DMS114 treated with DMSO at 0.1 percent for 48 hours (cell line): ENCODE measurements at regions not wholly inside any gene's neighbourhood (a gene's known extent, or its start where the extent isn't known, plus 50 kb on each side); places are given as distances from the start of the nearest gene placed in this dataset.

ENCODE experiments used
- DNase-seq: peaks from one replicate; lab custom pipeline; 2025; ENCODE audit not compliant: unreplicated experiment; lab: John Stamatoyannopoulos, UW

GRCh38 chr7:46744957-46745706 lies 824.1 kb upstream of the IGFBP3 start:
- no peak for DNase-seq

DNA sequence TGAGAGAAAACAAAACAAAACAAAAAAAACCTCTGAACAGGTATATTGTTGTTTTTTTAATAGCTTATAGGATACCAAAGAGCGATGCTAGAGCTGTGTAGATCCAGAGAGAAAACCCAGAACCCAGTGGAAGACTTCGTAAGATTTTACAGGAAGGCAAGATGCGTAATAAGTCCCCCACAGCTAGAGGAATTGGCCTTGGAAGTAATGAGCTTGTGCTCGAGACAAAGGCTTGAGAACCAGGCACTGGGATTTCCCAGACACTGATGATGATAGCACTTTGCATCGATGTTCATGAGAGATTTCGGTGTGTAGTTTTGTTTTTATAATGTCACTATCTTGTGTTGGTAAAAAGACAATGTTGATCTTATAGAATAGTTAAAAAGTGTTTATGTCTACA lies 821.5 kb upstream of the IGFBP3 start:
- DNase-seq: no peak

- DNase-seq: no peak
These were observed 821.0 kb upstream of the IGFBP3 start for GRCh38 chr7:46741938-46742540.

- DNase-seq: no peak
These were observed 820.1 kb upstream of the IGFBP3 start for GRCh38 chr7:46741181-46741580.

GRCh38 chr7:46739518-46740234 lies 818.6 kb upstream of the IGFBP3 start:
- DNase-seq: no peak

DNA sequence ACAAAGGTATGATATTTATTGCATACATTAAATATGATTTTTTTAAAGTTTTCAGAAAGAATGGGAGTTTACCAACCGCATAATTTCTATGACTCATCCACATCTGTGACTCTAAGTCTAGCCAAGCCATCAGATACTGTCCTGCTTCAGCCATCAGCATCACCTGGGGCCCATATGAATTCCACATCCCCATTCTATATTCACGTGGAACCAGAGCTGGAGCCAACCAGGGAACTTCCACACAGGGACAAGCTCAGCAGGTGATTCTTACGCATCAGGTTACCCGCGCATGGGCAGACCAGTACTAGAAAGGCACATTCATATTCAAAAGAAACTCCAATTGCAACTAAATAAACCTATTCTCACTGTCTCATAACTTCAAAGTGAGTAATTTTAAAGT lies 817.7 kb upstream of the IGFBP3 start:
- DNase-seq: no peak

GRCh38 chr7:46738165-46738564 lies 817.1 kb upstream of the IGFBP3 start:
- DNase-seq: no peak

GRCh38 chr7:46725838-46726237 lies 804.8 kb upstream of the IGFBP3 start:
- no peak for DNase-seq

DNA sequence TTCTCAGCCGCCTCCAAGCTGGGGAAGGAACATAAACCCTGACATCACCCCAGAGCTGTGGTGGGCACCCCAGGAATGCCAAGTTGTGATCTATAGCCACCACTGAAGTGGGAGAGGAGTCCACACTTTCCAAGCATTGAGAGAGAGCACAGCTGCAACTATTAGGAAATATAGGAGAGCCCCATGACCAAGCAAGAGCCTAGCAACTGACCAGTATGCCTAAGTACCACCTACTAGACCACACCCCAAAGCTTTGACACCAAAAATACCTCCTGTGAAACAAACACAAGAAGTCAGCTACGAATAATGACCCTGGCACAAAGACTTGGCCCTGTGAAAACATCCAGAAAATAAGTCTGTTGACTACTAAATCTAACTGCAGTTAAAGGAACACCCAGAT lies 804.1 kb upstream of the IGFBP3 start:
- DNase-seq: no peak

DNA sequence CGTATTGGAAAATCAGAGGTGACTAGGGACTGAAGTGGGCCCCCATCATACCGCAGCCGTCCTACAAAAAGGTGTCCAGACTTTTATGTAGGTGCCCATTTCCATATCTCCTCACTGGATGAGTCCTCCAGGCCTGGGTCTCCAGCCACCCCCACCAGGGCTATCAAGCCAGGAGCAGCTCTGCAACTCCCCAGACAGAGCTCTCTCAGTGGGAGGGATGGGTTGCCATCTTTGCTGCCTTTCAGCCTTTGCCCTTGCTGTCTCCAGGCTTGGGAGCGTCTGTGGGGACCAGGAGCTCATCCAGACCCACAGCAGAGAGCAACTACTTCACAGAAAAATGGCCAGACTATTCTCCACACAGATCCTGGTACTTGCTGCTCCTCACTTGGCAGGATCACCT lies 802.7 kb upstream of the IGFBP3 start:
- no peak for DNase-seq

- no peak for DNase-seq
These were observed 801.9 kb upstream of the IGFBP3 start for GRCh38 chr7:46723003-46723402.

DNA sequence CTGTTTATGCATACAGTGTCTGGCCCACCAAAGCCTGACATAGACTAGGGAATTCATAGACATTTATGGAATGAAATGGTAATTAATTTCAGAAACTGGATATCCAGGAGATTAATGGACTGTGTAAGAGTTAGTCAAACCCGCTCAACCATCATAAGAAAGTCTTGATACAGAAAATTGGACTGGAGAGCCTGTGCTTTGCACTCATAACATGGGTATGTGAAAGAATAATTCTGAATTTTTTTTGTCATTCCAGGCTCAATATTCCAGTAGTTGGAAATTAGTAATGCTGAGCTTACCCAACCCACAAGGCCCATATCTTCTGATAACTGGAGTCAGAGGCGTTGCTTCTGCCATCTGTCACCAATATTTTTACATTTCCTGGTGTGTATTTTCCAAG lies 799.7 kb upstream of the IGFBP3 start:
- DNase-seq: no peak

DNA sequence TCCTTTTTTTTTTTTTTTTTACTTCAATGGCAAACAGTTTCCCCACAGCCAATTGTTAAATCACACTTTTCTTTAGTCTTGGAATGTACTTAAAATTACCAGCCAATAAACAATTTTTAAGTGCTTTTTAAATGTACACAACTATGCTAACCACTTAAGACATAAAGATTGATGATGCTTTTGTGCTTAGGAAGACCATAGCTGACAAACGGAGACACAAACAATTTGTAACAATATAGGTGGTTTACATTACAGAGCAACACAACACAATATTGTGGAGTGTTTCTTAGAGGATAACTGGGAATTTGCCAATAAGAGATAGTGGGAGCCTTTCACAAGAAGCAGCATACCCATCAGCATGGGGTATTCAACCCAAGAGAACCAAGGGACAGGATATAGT lies 798.5 kb upstream of the IGFBP3 start:
- DNase-seq: no peak

DNA sequence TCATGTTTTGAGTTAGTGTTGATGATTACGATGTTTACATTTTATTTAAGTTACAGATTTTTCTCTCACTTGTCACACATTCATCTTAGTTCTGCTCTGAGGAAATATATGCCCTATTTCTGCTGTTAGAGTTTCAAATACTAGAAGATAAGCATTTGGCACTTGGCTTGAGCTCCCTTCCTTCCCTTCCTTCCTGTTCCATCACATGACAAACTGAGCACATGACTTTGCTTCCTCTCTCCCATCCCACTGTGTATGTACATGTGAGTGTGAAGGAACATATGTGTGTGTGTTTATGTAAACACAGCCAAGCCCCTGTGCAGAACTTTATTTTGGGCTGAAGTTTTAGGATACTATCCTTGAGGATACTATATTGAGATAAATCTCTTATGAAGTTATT lies 795.9 kb upstream of the IGFBP3 start:
- DNase-seq: no peak

DNA sequence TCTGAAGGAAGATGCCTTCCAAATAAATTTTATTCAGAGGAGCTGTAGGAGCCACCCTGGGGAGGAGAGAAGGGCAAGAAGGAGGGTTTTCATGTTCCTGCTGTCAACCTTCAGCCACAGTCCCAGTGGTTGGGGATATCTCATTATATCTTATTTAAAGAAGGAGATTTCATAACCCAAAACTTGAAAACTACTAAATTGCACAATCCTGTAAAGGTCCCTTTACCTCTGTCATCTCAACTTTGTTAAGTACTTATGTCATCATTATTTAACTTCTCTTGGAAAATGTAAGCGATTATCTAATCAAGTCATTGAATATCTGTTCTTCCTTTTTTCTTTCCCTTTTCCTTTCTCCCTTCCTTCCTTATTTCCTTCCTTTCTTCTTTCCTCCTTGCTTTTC lies 794.5 kb upstream of the IGFBP3 start:
- DNase-seq: no peak

DNA sequence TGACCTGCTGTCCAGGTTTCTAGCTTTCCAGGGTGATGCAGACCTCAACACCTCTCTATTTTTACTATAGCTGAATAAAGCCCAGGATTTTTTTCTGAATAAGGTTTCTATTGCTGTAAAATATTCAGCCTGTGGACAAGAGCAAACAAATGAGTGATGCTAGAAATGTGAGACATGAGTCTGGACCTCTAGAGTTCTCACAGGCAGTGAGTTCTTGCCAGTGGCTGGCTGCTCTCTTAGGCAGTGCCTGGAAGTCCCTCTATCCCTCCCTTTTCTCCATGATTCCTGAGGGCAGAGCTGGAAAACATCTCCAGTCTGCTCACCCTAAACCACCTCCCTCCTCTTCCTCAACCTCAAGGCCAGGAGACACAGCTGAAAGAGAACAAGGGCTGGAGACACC lies 793.8 kb upstream of the IGFBP3 start:
- DNase-seq: no peak

DNA sequence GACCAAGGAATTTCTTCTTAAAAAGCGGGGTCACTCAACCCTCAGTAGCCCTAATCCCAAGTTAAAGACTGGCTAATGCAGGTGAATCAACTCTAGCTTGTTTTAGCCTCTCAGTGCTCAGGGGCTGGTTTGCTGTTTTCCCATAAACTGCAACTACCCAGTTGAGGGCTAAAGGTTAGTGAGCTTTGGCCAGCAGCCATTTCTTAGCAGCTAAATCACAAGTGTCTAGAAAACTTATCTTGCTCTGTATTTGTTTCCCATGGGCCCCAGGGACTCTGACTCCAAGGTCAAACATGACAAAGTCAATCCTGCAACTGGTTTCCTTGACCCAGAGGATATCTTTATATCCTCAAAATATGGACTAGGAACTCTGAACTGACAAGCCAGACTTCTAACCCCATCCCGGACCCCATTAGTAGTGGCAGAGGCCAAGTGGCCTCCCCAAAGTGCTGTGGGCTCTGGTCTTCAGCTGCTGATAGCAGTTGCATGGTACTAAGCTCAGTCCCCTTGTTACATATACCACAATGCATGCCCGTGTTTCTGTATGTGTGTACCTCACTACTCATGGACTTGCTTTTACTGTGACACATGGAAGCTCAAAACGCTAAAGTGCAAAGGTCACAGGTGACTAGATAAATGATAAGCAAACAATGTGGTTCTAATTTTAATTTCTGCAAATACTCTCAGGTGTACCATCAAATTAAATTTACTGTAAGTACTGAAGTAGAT lies 793.0 kb upstream of the IGFBP3 start:
- DNase-seq: no peak

GRCh38 chr7:46710927-46711326 lies 789.9 kb upstream of the IGFBP3 start:
- DNase-seq: no peak

DNA sequence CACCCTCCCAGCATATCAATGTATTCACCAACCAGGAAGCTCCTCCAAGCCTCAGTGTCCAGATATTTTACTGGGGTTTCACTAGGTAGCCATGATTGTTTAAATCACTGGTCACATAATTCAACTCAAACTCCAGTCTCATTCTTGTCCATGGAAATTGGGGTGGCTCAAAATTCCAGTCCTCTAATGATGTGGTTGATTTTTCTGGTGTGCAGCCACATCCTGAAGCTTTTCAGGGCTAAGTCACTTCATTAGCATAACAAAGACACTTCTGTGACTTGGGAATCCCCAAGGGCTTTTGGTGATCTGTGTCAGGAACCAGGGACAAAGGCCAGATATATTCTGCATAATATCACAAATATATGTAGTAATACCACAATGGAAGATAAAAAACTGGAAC lies 786.9 kb upstream of the IGFBP3 start:
- DNase-seq: no peak

DNA sequence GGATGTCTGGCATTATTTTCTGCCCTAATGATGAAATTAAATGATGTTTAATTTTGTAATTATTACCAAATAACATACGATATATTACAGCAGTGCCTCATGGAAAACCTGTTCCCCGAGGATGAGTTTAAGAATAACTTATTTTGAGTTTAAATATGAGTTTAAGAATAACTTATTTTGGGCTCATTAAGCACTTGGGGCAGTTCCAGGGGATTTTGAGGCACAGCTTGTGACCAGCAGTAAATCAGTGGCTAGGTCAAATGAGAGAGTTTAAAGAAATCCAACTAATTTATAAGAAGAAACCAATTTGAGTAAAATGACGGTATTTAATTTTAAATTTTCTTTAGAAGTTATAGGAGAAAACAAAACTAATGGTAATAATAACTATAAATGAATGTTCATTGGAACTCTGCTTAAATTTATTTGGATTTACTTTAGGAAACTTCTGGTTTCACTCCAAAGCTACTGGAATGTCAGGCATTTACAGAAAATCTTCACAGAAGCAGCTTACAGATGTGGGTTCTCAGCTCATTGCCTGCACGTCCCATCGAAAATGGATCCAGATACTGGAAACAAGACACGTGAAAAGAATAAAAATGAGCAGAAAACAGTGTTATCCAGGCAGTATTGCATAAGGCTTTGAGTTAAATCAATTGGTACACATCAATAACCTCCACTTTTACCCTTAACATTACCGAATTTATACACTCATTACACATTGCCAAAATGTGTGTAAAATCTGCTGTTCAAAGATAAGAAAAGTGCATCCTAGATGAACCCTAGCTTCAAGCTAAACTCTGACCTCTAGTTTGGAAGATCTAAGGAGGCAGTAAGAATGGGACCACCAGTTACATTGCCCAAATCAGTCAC lies 784.5 kb upstream of the IGFBP3 start:
- no peak for DNase-seq

DNA sequence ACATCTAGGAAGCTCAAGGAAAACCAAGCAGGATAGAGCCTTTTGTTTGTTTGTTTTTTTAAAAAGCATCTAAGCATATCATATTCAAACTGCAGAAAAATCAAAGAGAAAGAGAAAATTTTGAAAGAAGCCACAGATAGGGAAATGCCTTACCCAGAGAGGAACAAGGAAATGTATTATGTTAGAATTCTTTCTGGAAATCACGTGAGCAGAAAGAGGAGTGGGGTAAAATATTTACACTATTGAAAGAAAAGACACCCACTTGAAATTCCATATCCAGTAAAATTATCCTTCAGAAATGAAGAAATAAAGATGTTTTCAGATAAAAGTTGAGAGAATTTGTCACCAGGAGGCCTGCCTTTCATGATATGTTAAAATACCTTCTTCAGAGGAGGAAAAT lies 775.7 kb upstream of the IGFBP3 start:
- no peak for DNase-seq
